Stromal cell of bone marrow (primary cell): ENCODE measurements at regions not wholly inside any gene's neighbourhood (a gene's known extent, or its start where the extent isn't known, plus 50 kb on each side); places are given as distances from the start of the nearest gene placed in this dataset.

Experiments
- DNase-seq: peaks from one replicate; pipeline ENCODE4 v3.0.0-alpha.2; 2012; ENCODE audit warnings: low read depth

DNA sequence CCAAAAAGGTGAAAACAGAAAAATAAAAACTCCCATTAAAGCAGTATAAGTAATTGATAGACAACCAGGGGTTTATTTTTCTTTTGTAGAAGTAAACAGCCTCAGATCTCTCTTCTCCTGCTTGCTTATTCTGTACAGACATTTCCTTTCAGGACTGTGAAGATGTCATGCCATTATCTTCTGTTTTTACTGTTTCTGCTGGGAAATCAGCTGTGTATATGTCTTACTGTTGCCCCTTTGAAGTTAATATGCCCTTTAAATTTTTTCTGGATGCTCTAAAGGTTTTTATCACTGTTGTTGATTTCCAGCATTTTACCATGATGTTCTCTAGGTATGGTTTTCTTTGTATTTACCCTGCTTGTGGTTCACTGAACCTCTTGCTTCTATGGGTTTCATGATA lies 199.5 kb downstream of the NXNL2 start:
- DNase-seq: no peak

- DNase-seq: no peak
Observed at GRCh38 chr9:88736136-88736637, 201.2 kb downstream of the NXNL2 start.

- DNase-seq: no peak
Observed at GRCh38 chr9:88737031-88737430, 202.1 kb downstream of the NXNL2 start.

GRCh38 chr9:88737876-88738275 lies 202.9 kb downstream of the NXNL2 start:
- DNase-seq: no peak

- no peak for DNase-seq
Observed at GRCh38 chr9:88738709-88739108, 203.7 kb downstream of the NXNL2 start.

GRCh38 chr9:88739373-88739772 lies 204.4 kb downstream of the NXNL2 start:
- DNase-seq: no peak

DNA sequence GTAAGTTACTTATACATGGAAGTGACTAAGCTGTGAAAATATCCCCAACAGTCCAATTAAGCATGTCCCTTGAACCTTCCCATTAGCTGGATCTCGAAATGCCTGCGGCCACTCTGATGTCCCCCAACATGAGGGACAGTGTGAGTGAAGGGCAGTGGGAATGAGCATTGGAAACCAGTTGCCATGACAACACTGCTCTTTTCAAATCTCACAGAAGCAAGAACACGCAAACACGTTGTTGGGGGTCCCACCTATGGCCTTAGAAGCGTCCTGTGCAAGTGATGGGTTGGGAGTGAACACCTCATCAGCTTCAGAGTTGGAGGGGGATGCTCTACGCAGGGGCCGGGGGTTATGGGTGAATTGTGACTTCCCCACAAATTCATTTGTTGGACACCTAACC lies 205.9 kb downstream of the NXNL2 start:
- DNase-seq: no peak

DNA sequence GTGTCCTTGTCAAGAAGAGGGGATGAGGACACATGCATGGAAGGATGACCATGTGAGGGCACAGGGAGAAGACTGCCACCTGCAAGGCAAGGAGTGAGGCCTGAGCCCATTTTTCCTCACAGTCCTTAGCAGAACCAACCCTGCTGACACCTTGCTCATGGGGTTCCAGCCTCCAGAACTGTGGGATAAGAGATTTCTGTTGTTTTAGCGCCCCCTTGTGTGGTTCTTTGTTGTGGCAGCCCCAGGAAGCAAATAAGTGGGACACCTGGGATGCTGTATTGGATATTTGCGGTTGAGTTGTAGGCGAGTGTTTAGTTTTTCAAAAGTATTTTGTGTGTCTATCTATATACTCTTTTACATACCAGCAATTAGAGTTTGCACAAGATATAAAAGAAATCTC lies 206.4 kb downstream of the NXNL2 start:
- DNase-seq: no peak

GRCh38 chr9:88742483-88742882 lies 207.5 kb downstream of the NXNL2 start:
- DNase-seq: peak; percentile 94

DNA sequence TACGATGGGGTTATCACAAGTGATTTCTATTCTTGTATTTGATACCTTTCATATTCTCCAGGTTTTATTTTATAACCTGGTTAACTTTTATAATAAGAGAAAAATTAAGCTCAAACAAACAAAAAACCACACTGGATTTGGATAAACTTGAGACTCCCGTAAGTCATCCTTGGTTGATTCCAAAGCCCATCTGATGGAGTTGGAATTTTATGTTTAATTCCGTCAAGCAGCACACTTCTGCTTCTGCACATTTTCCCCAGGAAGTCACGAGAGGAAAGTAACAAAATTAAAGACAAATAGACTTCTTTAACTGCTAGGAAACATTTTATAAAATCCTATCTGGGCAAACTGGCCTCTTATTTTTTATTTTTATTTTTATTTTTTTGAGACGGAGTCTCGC lies 207.9 kb downstream of the NXNL2 start:
- no peak for DNase-seq

- DNase-seq: no peak
Observed at GRCh38 chr9:88745276-88746001, 210.5 kb downstream of the NXNL2 start.

GRCh38 chr9:88746029-88746742 lies 211.2 kb downstream of the NXNL2 start:
- DNase-seq: peak; percentile 89

GRCh38 chr9:88746743-88747398 lies 211.9 kb downstream of the NXNL2 start:
- no peak for DNase-seq

DNA sequence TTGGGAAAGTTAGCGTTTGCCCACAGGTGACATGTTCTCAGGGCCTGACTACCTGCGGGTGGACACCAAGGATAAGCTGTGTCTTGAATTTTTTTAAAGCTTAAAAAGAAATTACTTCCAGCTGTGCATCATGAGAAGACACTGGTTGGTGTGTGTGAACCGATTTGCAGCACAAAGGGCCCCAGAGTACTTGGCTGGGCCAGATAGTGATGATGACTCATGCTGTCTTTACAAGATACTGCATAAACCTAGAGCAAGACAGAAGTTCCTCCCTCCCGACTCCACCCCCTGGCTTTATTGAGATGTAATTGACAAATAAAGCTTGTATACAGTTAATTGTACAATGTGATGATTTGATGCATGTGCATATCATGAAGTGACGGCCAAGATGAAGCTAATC lies 212.8 kb downstream of the NXNL2 start:
- peak; percentile 69 for DNase-seq

- DNase-seq: peak; percentile 80
Observed at GRCh38 chr9:88748566-88749261, 213.7 kb downstream of the NXNL2 start.

DNA sequence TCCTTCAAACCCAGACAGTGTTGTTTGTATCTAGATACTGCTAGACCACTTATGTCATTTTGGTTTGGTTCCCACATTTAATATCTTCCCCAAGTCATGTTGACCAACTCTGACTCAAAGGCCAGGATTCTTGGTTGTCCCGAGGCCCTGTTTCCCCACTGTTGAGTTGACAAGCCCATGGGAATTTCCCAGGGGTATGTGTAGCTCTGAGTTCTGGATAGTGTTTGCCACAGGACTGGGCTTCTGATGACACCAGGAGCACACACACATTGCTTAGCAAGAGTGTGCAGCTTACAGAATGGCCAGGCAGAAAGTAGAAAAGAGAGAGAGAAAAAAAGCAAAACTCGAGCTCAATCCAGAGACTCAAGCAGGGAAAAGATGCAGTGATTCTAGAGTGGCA lies 214.4 kb downstream of the NXNL2 start:
- no peak for DNase-seq

DNA sequence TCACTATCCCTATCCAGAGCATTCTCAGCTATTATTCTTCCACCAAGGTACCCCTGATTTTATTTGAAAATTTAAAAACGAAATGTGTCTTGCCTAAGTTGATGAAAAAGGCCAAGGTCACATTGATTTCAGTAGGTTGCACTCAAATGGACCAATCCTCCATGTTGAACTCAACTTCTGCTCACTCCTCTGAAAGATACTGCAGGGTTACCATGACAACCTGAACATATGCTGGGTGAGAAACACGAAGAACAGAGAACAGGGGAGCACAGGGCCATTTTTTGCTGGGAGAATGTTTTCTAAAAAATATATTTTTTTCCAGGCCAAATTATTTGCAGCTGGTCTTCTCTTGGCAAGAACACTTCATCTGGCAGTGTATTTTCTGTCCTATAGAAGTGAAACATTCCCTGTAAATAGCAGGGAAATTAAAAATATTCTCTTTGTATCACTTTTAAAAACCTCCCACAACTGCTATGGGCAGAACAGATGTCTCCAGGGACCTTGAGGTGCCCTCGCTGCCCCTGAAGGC lies 215.9 kb downstream of the NXNL2 start:
- DNase-seq: no peak

DNA sequence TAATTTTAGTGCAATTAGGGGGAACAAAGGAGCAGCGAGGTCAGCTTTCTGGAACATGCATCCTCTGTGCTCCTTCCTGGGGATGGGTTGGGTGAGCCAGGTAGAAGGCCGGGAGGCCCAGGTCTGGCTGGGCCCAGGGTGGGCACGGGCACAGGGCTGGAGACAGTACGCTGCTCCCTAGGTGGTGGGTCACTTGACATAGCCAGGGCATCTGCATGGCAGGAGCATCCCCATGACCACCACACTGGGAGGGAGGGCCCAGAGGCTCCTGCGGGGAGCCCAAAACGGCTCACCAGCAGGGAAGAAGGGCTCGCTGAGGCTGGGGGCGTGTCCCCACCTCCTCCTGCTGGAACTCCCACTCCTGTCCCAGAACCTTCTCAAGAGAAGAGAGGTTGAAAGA lies 216.8 kb downstream of the NXNL2 start:
- DNase-seq: no peak

DNA sequence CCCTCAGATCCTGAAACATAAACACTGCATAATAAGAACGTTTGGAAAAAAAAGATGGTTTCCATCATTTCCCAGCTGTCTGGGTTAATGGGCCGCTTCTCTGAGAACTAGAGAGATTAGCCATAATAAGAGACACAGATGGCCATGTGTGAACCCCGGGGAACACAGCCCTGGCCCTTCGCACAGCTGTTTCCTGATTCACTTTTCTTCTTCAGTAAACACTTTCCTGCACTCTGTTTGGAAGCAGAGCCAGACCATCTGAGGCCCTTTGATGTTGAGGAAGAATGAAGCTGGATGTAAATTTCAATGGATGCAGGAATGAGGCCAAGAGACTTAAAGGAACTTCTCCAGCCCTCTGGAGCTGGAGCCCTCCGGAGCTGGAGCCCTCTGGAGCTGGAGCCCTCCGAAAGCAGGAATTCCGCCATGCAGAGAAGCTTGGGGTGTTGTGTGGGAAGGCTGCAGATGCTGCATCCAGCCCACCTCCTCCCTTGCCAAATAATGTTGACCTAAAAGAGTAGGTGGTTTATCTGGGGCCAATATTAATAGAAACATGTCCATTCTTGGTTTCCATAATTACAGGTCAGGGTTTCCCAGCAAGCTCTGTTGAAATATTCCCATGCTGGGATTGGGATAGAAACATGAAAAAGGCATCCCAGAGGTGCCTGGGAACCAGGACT lies 218.9 kb downstream of the NXNL2 start:
- DNase-seq: no peak

DNA sequence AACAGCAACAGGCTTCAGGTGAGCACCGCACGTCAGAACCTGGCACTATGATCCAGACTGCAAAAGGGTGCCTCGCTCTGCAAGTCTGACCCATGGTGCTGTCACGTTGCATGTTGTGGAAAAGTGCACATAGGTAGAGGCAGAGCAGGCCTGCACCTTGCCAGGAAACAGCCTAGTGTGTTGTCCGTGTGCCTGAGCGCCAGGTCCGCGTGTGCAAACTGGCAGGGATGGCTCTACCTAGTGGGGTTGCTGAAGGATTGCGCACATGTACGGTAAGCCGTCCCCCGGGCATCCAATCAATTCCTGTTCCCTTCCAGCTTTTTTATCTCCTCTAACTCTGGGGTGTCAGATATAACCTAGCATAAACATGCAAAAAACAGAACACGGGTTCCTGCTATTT lies 219.5 kb downstream of the NXNL2 start:
- no peak for DNase-seq

DNA sequence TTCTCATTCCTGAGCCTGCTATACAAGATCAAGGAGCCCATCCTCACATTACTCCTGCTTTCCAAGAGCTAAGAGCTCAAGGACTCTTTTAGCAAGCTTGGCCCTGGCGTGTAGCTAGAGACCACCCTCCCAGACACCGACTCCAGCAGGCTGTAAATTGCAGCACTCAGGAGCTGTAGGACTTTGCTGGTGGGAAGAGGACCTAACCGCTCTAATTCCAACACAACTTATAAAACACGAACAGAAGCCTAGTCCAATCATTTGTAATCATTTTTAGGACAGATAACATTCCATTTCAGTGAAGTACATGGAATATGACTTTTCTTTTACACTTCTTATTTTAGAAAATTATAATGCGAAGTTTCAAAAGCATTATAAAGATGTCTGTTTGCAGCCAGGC lies 219.9 kb downstream of the NXNL2 start:
- no peak for DNase-seq
